OCI-LY1 (cell line): ENCODE measurements at regions not wholly inside any gene's neighbourhood (a gene's known extent, or its start where the extent isn't known, plus 50 kb on each side); places are given as distances from the start of the nearest gene placed in this dataset.

Experiments
- CTCF ChIP-seq: fragments of 200-600 bp; sonication (generic), shearing (Covaris generic); IDR thresholded peaks from 2 replicates; pipeline ENCODE4 v1.5.1; 2017; ENCODE audit warnings: mild to moderate bottlenecking, antibody characterized with exemption, low read length, moderate library complexity, mixed read lengths
- EZH2 ChIP-seq: fragments of 200-600 bp; sonication (generic), shearing (Covaris generic); IDR thresholded peaks from 2 replicates; pipeline ENCODE4 v1.8.0; 2017; ENCODE audit warnings: borderline replicate concordance, mixed run types, mild to moderate bottlenecking, antibody characterized with exemption, low read length, moderate library complexity, mixed read lengths

DNA sequence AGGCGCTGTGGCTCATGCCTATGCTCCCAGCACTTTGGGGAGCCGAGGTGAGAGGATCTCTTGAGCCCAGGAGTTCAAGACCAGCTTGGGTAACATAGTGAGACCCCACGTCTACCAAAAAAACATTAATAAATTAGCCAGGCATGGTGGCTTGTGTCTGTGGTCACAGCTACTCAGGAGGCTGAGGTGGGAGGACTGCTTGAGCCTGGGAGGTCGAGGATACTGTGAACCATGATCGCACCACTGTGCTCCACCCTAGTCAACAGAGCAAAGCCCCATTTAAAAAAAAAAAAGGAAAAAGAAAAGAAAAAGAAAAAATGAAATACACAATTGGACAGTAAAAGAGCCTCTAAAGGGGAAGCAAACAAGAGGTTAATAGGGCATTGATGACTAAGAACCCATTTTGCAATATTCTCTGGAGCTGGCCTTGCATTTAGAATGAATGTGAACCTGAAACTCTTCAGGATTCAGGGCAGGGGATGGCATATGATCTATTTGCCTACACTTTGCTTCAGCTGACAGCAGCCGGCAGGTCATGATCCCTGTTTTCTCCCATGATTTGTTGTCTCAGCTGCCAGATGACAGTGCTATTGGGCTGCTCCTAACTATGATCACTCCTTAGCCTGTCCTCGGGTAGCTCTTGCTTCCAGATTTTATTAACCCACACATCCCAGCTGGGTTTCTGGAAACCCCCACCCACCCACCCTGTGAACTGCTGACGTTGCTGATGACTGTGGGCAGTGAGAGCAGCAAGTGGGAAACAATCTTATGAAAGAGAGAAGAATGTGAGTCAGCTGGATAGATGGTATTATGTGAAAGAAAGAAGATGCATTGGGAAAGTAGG lies 83.8 kb upstream of the ELOVL5 start:
- TF ChIP-seq CTCF (no peak), EZH2 (no peak)
